ENCODE measurements at regions not wholly inside any gene's neighbourhood (a gene's known extent, or its start where the extent isn't known, plus 50 kb on each side); places are given as distances from the start of the nearest gene placed in this dataset.
"Not testable (repeated sequence)": the region's sequence is repeated elsewhere in the genome, so short reads cannot be mapped to it uniquely, and the experiment has no call there.

DNA sequence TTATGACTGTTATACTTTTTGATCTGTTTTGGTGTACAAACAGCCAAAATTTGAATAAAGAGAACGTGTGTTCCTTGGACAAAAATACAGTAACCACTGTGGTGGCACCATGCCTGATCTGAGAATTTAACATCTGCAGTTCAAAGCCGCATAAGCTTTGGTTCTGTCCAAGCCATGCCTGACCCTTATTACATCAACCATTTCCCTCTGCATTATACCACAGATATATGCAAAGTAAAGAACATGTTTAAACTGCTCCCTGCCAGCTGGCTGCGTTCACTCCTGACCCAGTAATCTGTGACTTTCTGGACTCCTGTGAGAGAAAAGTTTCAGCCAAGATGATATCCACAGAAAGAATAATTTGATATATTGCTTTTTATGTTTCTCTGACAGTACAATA, 890.5 kb upstream of the ANO3 start:
- Mint-ChIP-seq H3K4me3 (no peak overlapping the region), H3K4me1 (ENCODE audit: low read depth) (no peaks in the 10 kb centered on the region), H3K36me3 (ENCODE audit: low read depth) (no peaks in the 10 kb centered on the region), H3K27ac (no peak overlapping the region), H3K27me3 (ENCODE audit: low read depth) (no peaks in the 10 kb centered on the region), H3K9me3 (ENCODE audit: insufficient read depth) (peaks cover 7% of the 10 kb centered on the region)
- ChIA-PET CTCF (no interaction called here), POLR2A (no interaction called here)
- ATAC-seq (no peak), DNase-seq (no peak)

GRCh38 chr11:25449091-25449490, 882.8 kb upstream of the ANO3 start:
- Mint-ChIP-seq H3K27me3 (ENCODE audit: low read depth) (no peaks in the 10 kb centered on the region), H3K4me3 (no peak overlapping the region), H3K36me3 (ENCODE audit: low read depth) (no peaks in the 10 kb centered on the region), H3K4me1 (ENCODE audit: low read depth) (no peaks in the 10 kb centered on the region), H3K27ac (no peak overlapping the region), H3K9me3 (ENCODE audit: insufficient read depth) (peaks cover 27% of the 10 kb centered on the region)
- ATAC-seq: no peak
- DNase-seq: no peak
- POLR2A ChIA-PET: no interaction called here
- CTCF ChIA-PET: no interaction called here

- Mint-ChIP-seq H3K4me3 (no peak overlapping the region), H3K36me3 (ENCODE audit: low read depth) (no peaks in the 10 kb centered on the region), H3K27ac (no peak overlapping the region), H3K27me3 (ENCODE audit: low read depth) (no peaks in the 10 kb centered on the region), H3K9me3 (ENCODE audit: insufficient read depth) (peaks cover 20% of the 10 kb centered on the region), H3K4me1 (ENCODE audit: low read depth) (no peaks in the 10 kb centered on the region)
- CTCF ChIA-PET: no interaction called here
- POLR2A ChIA-PET: no interaction called here
- ATAC-seq (no peak), DNase-seq (no peak)
These were observed 878.5 kb upstream of the ANO3 start for GRCh38 chr11:25453471-25453870.

- CTCF ChIA-PET: no interaction called here
- ATAC-seq (no peak), DNase-seq (no peak)
- H3K27ac Mint-ChIP-seq: no peak overlapping the region
- POLR2A ChIA-PET: no interaction called here
- H3K4me1 Mint-ChIP-seq (ENCODE audit: low read depth): no peaks in the 10 kb centered on the region
- H3K36me3 Mint-ChIP-seq (ENCODE audit: low read depth): no peaks in the 10 kb centered on the region
- no peaks in the 10 kb centered on the region for H3K27me3 Mint-ChIP-seq (ENCODE audit: low read depth)
- no peak overlapping the region for H3K4me3 Mint-ChIP-seq
- peaks cover 19% of the 10 kb centered on the region for H3K9me3 Mint-ChIP-seq (ENCODE audit: insufficient read depth)
These were observed 875.7 kb upstream of the ANO3 start for GRCh38 chr11:25456211-25456610.

DNA sequence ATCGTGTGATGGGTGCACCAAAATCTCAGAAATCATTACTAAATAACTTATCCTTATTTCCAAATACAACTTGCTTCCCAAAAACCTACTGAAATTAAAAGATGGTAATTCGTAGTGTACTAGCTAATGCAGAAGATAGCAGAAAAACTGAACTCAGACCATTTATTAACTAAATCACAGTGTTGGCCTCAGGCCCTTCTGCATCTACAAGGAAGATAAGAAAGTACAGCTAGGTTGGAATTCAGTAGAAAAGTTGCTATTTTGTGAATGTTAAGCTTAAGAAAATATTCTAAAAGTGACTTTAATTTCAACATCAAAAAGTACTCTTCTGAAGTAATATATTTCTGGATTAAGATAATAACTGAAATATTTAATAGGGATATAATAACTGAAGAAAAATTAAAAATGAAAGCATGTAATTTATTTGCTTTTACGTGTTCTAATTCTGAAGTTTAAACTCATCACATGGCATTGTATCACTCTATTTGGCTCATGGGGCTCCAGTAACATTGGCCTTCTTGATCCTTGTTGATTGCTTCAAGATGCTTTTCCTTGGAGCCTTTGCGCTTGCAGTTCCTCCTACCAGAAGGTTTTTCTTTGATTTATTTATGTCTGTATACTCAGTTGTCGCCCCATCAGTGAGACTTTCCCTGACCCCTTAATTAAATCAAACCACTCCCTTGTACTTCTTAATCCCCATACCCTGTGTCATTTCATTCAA, 847.9 kb upstream of the ANO3 start:
- POLR2A ChIA-PET: no interaction called here
- no peaks in the 10 kb centered on the region for H3K36me3 Mint-ChIP-seq (ENCODE audit: low read depth)
- peaks cover 6% of the 10 kb centered on the region for H3K9me3 Mint-ChIP-seq (ENCODE audit: insufficient read depth)
- H3K27ac Mint-ChIP-seq: no peak overlapping the region
- H3K27me3 Mint-ChIP-seq (ENCODE audit: low read depth): no peaks in the 10 kb centered on the region
- H3K4me1 Mint-ChIP-seq (ENCODE audit: low read depth): no peaks in the 10 kb centered on the region
- ATAC-seq: no peak
- H3K4me3 Mint-ChIP-seq: no peak overlapping the region
- CTCF ChIA-PET: no interaction called here
- no peak for DNase-seq

GRCh38 chr11:25485315-25485714, 846.6 kb upstream of the ANO3 start:
- Mint-ChIP-seq H3K4me1 (ENCODE audit: low read depth) (no peaks in the 10 kb centered on the region), H3K9me3 (ENCODE audit: insufficient read depth) (peaks cover 6% of the 10 kb centered on the region), H3K27ac (no peak overlapping the region), H3K27me3 (ENCODE audit: low read depth) (no peaks in the 10 kb centered on the region), H3K4me3 (no peak overlapping the region), H3K36me3 (ENCODE audit: low read depth) (no peaks in the 10 kb centered on the region)
- ATAC-seq (no peak), DNase-seq (no peak)
- POLR2A ChIA-PET: no interaction called here
- CTCF ChIA-PET: no interaction called here

DNA sequence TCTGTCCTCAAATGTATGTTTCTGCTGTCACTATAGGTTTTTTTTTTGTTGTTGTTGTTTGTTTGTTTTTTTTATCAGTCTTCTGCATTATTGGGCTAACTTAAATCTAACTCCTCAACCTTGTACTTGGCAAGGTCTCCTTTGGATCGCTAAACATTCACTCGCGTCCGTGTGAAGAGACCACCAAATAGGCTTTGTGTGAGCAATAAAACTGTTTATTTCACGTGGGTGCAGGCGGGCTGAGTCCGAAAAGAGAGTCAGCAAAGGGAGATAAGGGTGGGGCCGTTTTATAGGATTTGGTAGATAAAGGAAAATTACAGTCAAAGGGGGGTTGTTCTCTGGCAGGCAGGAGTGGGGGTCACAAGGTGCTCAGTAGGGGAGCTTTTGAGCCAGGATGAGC, 845.6 kb upstream of the ANO3 start:
- DNase-seq; POLR2A ChIA-PET; H3K27ac Mint-ChIP-seq; H3K4me1 Mint-ChIP-seq (ENCODE audit: low read depth); H3K36me3 Mint-ChIP-seq (ENCODE audit: low read depth); H3K9me3 Mint-ChIP-seq (ENCODE audit: insufficient read depth); H3K4me3 Mint-ChIP-seq; ATAC-seq; H3K27me3 Mint-ChIP-seq (ENCODE audit: low read depth); CTCF ChIA-PET: not testable (repeated sequence)

DNA sequence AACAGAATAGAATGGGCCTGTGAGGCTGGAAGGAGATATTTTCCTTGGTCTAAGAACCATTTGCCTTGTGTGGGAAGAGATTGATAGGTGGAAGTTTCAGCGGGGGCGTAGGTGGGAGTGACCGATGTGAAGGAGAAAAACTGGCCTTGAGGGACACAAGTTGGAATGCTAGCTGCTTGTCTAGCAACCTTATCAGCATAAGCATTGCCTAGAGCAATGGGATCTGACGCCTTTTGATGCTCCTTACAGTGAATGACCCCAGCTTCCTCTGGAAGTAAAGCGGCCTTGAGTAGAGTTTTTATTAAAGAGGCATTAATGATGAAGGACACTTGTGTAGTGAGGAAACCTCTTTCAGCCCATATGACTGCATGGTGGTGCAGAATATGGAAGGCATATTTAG, 843.8 kb upstream of the ANO3 start:
- H3K27ac Mint-ChIP-seq; DNase-seq; H3K9me3 Mint-ChIP-seq (ENCODE audit: insufficient read depth); H3K36me3 Mint-ChIP-seq (ENCODE audit: low read depth); H3K27me3 Mint-ChIP-seq (ENCODE audit: low read depth); POLR2A ChIA-PET; H3K4me1 Mint-ChIP-seq (ENCODE audit: low read depth); ATAC-seq; H3K4me3 Mint-ChIP-seq; CTCF ChIA-PET: not testable (repeated sequence)

GRCh38 chr11:25501426-25501825, 830.5 kb upstream of the ANO3 start:
- H3K27ac Mint-ChIP-seq; POLR2A ChIA-PET; H3K4me3 Mint-ChIP-seq; CTCF ChIA-PET; H3K27me3 Mint-ChIP-seq (ENCODE audit: low read depth); ATAC-seq; DNase-seq; H3K4me1 Mint-ChIP-seq (ENCODE audit: low read depth); H3K36me3 Mint-ChIP-seq (ENCODE audit: low read depth): not testable (repeated sequence)
- H3K9me3 Mint-ChIP-seq (ENCODE audit: insufficient read depth): peaks cover 13% of the 10 kb centered on the region

GRCh38 chr11:25515576-25515975, 816.4 kb upstream of the ANO3 start:
- DNase-seq (no peak), ATAC-seq (no peak)
- CTCF ChIA-PET: no interaction called here
- Mint-ChIP-seq H3K36me3 (ENCODE audit: low read depth) (no peaks in the 10 kb centered on the region), H3K27me3 (ENCODE audit: low read depth) (no peaks in the 10 kb centered on the region), H3K4me1 (ENCODE audit: low read depth) (no peaks in the 10 kb centered on the region), H3K9me3 (ENCODE audit: insufficient read depth) (peaks cover 13% of the 10 kb centered on the region), H3K4me3 (no peak overlapping the region), H3K27ac (no peak overlapping the region)
- POLR2A ChIA-PET: no interaction called here

- ATAC-seq (no peak), DNase-seq (no peak)
- POLR2A ChIA-PET: no interaction called here
- H3K4me3 Mint-ChIP-seq: no peak overlapping the region
- no peak overlapping the region for H3K27ac Mint-ChIP-seq
- H3K4me1 Mint-ChIP-seq (ENCODE audit: low read depth): no peaks in the 10 kb centered on the region
- no peaks in the 10 kb centered on the region for H3K27me3 Mint-ChIP-seq (ENCODE audit: low read depth)
- peaks cover 17% of the 10 kb centered on the region for H3K9me3 Mint-ChIP-seq (ENCODE audit: insufficient read depth)
- CTCF ChIA-PET: no interaction called here
- no peaks in the 10 kb centered on the region for H3K36me3 Mint-ChIP-seq (ENCODE audit: low read depth)
These were observed 811.5 kb upstream of the ANO3 start for GRCh38 chr11:25520459-25520858.

DNA sequence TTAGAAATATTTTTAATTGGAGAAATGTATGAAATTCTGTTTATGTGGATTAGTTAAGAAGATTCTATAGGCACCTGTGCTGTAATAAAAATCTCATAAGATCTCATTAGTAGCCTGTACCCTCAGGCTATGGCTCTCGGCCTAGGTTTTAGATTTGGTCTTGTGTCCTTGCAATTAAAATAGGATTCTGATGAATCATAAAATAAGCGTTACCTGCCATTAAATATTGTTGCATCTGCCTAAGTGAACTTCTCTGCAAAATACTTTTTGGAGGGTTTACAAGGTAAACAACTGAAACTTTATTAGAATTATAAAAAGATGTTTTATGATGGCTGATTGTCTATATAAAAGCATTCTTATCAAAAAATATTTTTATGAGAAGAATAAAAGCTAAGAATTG, 804.1 kb upstream of the ANO3 start:
- Mint-ChIP-seq H3K9me3 (ENCODE audit: insufficient read depth) (peaks cover 5% of the 10 kb centered on the region), H3K27me3 (ENCODE audit: low read depth) (no peaks in the 10 kb centered on the region), H3K27ac (no peak overlapping the region), H3K4me3 (no peak overlapping the region), H3K4me1 (ENCODE audit: low read depth) (no peaks in the 10 kb centered on the region), H3K36me3 (ENCODE audit: low read depth) (no peaks in the 10 kb centered on the region)
- ChIA-PET POLR2A (no interaction called here), CTCF (no interaction called here)
- DNase-seq (no peak), ATAC-seq (no peak)

DNA sequence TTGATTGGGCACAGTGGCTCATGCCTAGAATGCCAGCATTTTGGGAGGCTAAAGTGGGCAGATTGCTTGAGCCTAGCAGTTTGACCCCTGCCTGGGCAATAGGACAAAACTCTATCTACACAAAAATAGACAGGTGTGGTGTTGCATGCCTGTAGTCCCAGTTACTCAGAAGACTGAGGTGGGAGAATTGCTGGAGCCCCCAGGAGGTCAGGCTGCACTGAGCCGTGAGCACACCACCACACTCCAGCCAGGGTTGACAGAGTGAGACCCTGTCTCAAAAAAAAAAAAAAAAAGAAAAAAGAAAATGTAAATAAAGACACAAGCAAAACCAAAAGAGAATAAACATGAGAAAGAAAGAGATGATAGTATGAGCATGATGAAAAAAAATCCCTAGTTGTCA, 802.4 kb upstream of the ANO3 start:
- no peaks in the 10 kb centered on the region for H3K27me3 Mint-ChIP-seq (ENCODE audit: low read depth)
- no peak for DNase-seq
- CTCF ChIA-PET: no interaction called here
- no peaks in the 10 kb centered on the region for H3K36me3 Mint-ChIP-seq (ENCODE audit: low read depth)
- POLR2A ChIA-PET: no interaction called here
- H3K4me3 Mint-ChIP-seq: no peak overlapping the region
- H3K9me3 Mint-ChIP-seq (ENCODE audit: insufficient read depth): peaks cover 15% of the 10 kb centered on the region
- H3K27ac Mint-ChIP-seq: no peak overlapping the region
- H3K4me1 Mint-ChIP-seq (ENCODE audit: low read depth): no peaks in the 10 kb centered on the region
- ATAC-seq: no peak

Measured in activated CD8-positive, alpha-beta T cell treated with anti-CD3 and anti-CD28 coated beads, Interleukin-2, amount 10 ng/mL, durations not matched to agents 7 days and 5 days (primary cell).